ENCODE measurements at regions not wholly inside any gene's neighbourhood (a gene's known extent, or its start where the extent isn't known, plus 50 kb on each side); places are given as distances from the start of the nearest gene placed in this dataset.

GRCh38 chr7:45253368-45253767 lies 95.8 kb downstream of the RAMP3 start:
- no peak overlapping the region for H3K27ac ChIP-seq (ENCODE audit: low read length)
- no TSS peak for BruUV-seq (replicated peaks)
- ChIA-PET POLR2A (no interaction called here), CTCF (no interaction called here)
- H3K27me3 ChIP-seq (ENCODE audit: control insufficient read depth, insufficient read depth, low read length), result peaks cover 22% of the 10 kb centered on the region
- no peak overlapping the region for H3K4me3 ChIP-seq (ENCODE audit: low read depth in 2 of 2, low read length in 2 of 2)
- no peak for DNase-seq (ENCODE audit: low read depth, low spot score)
- intact Hi-C loops (cut with micrococcal nuclease; ENCODE audit: unreplicated experiment), result no loop called here
- no peaks in the 10 kb centered on the region for H3K4me1 ChIP-seq (ENCODE audit: control insufficient read depth, insufficient read depth, low read length)
- no peak for TF ChIP-seq POLR2AphosphoS5 (IDR thresholded peaks at IDR 0.05; ENCODE audit: low read depth, low read length)
- no peak for TF ChIP-seq REST (IDR thresholded peaks at IDR 0.05; ENCODE audit: insufficient read depth in 1 of 2, low read depth in 2 of 2, low read length in 1 of 2)
- H3K36me3 ChIP-seq (ENCODE audit: control insufficient read depth, insufficient read depth, low read length), result no peaks in the 10 kb centered on the region
- in situ Hi-C loops (cut with HindIII; ENCODE audit: low pct_unique_long_range_greater_than_20kb, low sequenced_read_pairs), result no loop called here
- H3K9me3 ChIP-seq (ENCODE audit: control insufficient read depth, insufficient read depth, low read depth, low read length), result no peaks in the 10 kb centered on the region
- ATAC-seq, result no peak

- Histone ChIP-seq H3K27ac (ENCODE audit: low read length) (no peak overlapping the region), H3K9me3 (ENCODE audit: control insufficient read depth, insufficient read depth, low read depth, low read length) (no peaks in the 10 kb centered on the region), H3K4me3 (ENCODE audit: low read depth in 2 of 2, low read length in 2 of 2) (no peak overlapping the region), H3K27me3 (ENCODE audit: control insufficient read depth, insufficient read depth, low read length) (peaks cover 15% of the 10 kb centered on the region), H3K4me1 (ENCODE audit: control insufficient read depth, insufficient read depth, low read length) (no peaks in the 10 kb centered on the region), H3K36me3 (ENCODE audit: control insufficient read depth, insufficient read depth, low read length) (no peaks in the 10 kb centered on the region)
- BruUV-seq (replicated peaks), result no TSS peak
- no peak for ATAC-seq
- in situ Hi-C loops (cut with HindIII; ENCODE audit: low pct_unique_long_range_greater_than_20kb, low sequenced_read_pairs) (no loop called here), intact Hi-C loops (cut with micrococcal nuclease; ENCODE audit: unreplicated experiment) (no loop called here)
- ChIA-PET POLR2A (no interaction called here), CTCF (no interaction called here)
- TF ChIP-seq CTCF (IDR thresholded peaks at IDR 0.05) (no peak), POLR2AphosphoS5 (IDR thresholded peaks at IDR 0.05; ENCODE audit: low read depth, low read length) (no peak), SIN3A (IDR thresholded peaks at IDR 0.05; ENCODE audit: borderline replicate concordance, insufficient read depth, low read depth, low read length) (no peak), REST (IDR thresholded peaks at IDR 0.05; ENCODE audit: insufficient read depth in 1 of 2, low read depth in 2 of 2, low read length in 1 of 2) (no peak), TCF7L2 (IDR thresholded peaks at IDR 0.05; ENCODE audit: low read depth, low read length) (no peak)
- no peak for DNase-seq (ENCODE audit: low read depth, low spot score)
These were observed 97.6 kb downstream of the RAMP3 start for GRCh38 chr7:45255187-45255586.
